SK-N-SH (cell line): ENCODE measurements at regions not wholly inside any gene's neighbourhood (a gene's known extent, or its start where the extent isn't known, plus 50 kb on each side); places are given as distances from the start of the nearest gene placed in this dataset.

ENCODE experiments used
- CTCF ChIA-PET: fragments of 300-600, 350-600 bp; formaldehyde crosslinking; extraction: SDS; loops from one replicate; lab custom pipeline; 2021; lab: Yijun Ruan, JAX
- POLR2A ChIA-PET: fragments of 350-600 bp; sonication (Branson Sonifier 250); formaldehyde crosslinking; extraction: SDS; loops from one replicate; lab custom pipeline; 2020; ENCODE audit warnings: antibody characterized with exemption, inconsistent platforms; lab: Yijun Ruan, JAX
- DNase-seq: peaks from one replicate; pipeline ENCODE4 v3.0.0; 2012
- H2AFZ ChIP-seq: fragments of 200-600 bp; sonication (generic); 2 replicates; pipeline ENCODE4 v1.8.1; 2016; ENCODE audit warnings: antibody characterized with exemption, mild to moderate bottlenecking, low read depth
- H3F3A ChIP-seq: fragments of 200-600 bp; sonication (generic); replicated peaks from 2 replicates; pipeline ENCODE3; 2016; ENCODE audit warnings: antibody characterized with exemption, mild to moderate bottlenecking; ENCODE audit not compliant: insufficient read depth
- H3K27ac ChIP-seq, 2 experiments: fragments of 200-500 bp in 1 of 2; fragments of 200-600 bp in 1 of 2; sonication (Bioruptor generic) in 1 of 2; sonication (generic), shearing (Covaris generic) in 1 of 2; 2 replicates each; pipeline versions ENCODE4 v1.5.1 to v1.6.1; 2014 to 2016; ENCODE audit warnings: low read depth in 2 of 2, inconsistent platforms in 1 of 2, low read length in 1 of 2, mild to moderate bottlenecking in 1 of 2, mixed read lengths in 1 of 2
- H3K27me3 ChIP-seq: fragments of 200-600 bp; sonication (generic), shearing (Covaris generic); 2 replicates; pipeline ENCODE4 v1.6.1; 2016; ENCODE audit warnings: mixed run types; ENCODE audit not compliant: insufficient read depth
- H3K36me3 ChIP-seq, 2 experiments: fragments of 200-500 bp in 1 of 2; fragments of 200-600 bp in 1 of 2; sonication (Bioruptor generic) in 1 of 2; sonication (generic) in 1 of 2; replicated peaks in 1 of 2; 2 replicates each; pipeline versions ENCODE3 to v1.5.1; 2014 to 2016; ENCODE audit warnings: low read length in 1 of 2, mild to moderate bottlenecking in 1 of 2; ENCODE audit not compliant: insufficient read depth in 2 of 2, control insufficient read depth in 1 of 2
- H3K4me1 ChIP-seq, 2 experiments: fragments of 200-500 bp in 1 of 2; fragments of 200-600 bp in 1 of 2; sonication (Bioruptor generic) in 1 of 2; sonication (generic), shearing (Covaris generic) in 1 of 2; 2 replicates each; pipeline versions ENCODE4 v1.5.1 to v1.6.1; 2014 to 2016; ENCODE audit warnings: low read depth in 1 of 2, low read length in 1 of 2, mixed run types in 1 of 2; ENCODE audit not compliant: insufficient read depth in 2 of 2, control insufficient read depth in 1 of 2
- H3K4me2 ChIP-seq: fragments of 200-600 bp; sonication (generic), shearing (Covaris generic); 2 replicates; pipeline ENCODE4 v1.6.1; 2017; ENCODE audit warnings: mixed run types
- H3K4me3 ChIP-seq, 2 experiments: fragments of 200-500 bp in 1 of 2; fragments of 200-600 bp in 1 of 2; sonication (Bioruptor generic) in 1 of 2; sonication (generic), shearing (Covaris generic) in 1 of 2; 2 replicates each; pipeline versions ENCODE4 v1.5.1 to v1.8.1; 2014 to 2016; ENCODE audit warnings: low read depth in 2 of 2, inconsistent platforms in 1 of 2, low read length in 1 of 2, mild to moderate bottlenecking in 1 of 2, mixed read lengths in 1 of 2, moderate library complexity in 1 of 2
- H3K79me2 ChIP-seq: fragments of 200-600 bp; sonication (generic); 2 replicates; pipeline ENCODE4 v1.8.1; 2017; ENCODE audit warnings: mild to moderate bottlenecking; ENCODE audit not compliant: insufficient read depth
- H3K9ac ChIP-seq: fragments of 200-600 bp; sonication (generic); 2 replicates; pipeline ENCODE4 v1.6.1; 2017; ENCODE audit warnings: mixed run types
- H3K9me2 ChIP-seq: fragments of 200-600 bp; sonication (generic); 2 replicates; pipeline ENCODE4 v1.6.1; 2017; ENCODE audit warnings: mixed run types
- H3K9me3 ChIP-seq: fragments of 200-600 bp; sonication (generic); 2 replicates; pipeline ENCODE4 v1.6.1; 2017; ENCODE audit warnings: mixed run types, mild to moderate bottlenecking, moderate library complexity
- H4K20me1 ChIP-seq: fragments of 200-600 bp; sonication (generic); 2 replicates; pipeline ENCODE4 v1.6.1; 2017; ENCODE audit warnings: mild to moderate bottlenecking, mixed run types; ENCODE audit not compliant: insufficient read depth
- CHD2 ChIP-seq: fragments of 150-350 bp; IDR thresholded peaks from 2 replicates; pipeline ENCODE4 v1.6.1; 2018; ENCODE audit warnings: low read length; ENCODE audit not compliant: partially characterized antibody
- ELF1 ChIP-seq: IDR thresholded peaks from 2 replicates; pipeline ENCODE4 v1.4.0; 2012
- FOXM1 ChIP-seq: IDR thresholded peaks from 2 replicates; pipeline ENCODE4 v1.4.0; 2012; ENCODE audit warnings: low read depth, mild to moderate bottlenecking
- GATA2 ChIP-seq: sonication (generic); formaldehyde crosslinking; IDR thresholded peaks from 2 replicates; pipeline ENCODE4 v1.5.0; 2020; ENCODE audit warnings: mild to moderate bottlenecking, missing genetic modification reagents
- NFIC ChIP-seq: IDR thresholded peaks from 2 replicates; pipeline ENCODE4 v1.4.0; 2012; ENCODE audit warnings: borderline replicate concordance
- TAF1 ChIP-seq: IDR thresholded peaks from 2 replicates; pipeline ENCODE4 v1.6.1; 2012; ENCODE audit warnings: low read depth, mild to moderate bottlenecking, low read length, moderate library complexity, borderline replicate concordance
- WGBS: methylation state at CpG from one replicate; pipeline ENCODE4 v1.1.6; 2017; ENCODE audit warnings: low lambda C conversion rate; 5-methylcytosine and 5-hydroxymethylcytosine counted together
- TF ChIP-seq, protein P1 (sequence below): fragments of 200-600 bp; sonication (generic); IDR thresholded peaks from 2 replicates; pipeline ENCODE4 v1.6.1; 2017; ENCODE audit warnings: antibody characterized with exemption, mild to moderate bottlenecking, moderate library complexity
- TF ChIP-seq, protein P2 (sequence below): IDR thresholded peaks from 2 replicates; pipeline ENCODE4; 2012
- TF ChIP-seq, protein P3 (sequence below): IDR thresholded peaks from 2 replicates; pipeline ENCODE4 v1.4.0; 2012; ENCODE audit warnings: low read depth, borderline replicate concordance

DNA sequence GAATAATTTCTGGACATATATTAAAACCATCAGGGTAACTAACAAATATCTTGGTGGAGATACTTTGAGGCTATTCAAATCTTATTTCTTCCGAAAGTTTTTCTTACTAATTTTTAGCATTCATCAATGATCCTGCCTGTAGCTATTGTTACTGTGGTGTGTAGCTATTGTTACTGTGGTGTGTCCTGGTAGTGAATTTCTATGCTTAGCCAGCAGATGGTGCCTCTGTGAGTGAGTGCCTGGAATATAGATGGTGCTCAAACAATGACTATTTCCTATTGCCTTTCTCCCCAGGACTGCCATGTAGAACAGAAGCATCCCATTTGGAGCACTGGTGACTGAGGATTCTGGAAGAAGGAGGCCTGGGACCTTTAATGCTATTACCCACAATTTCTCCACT lies 245.7 kb downstream of the CCSER2 start:
- no peak overlapping the region for H3K9ac ChIP-seq
- TF ChIP-seq, protein P1, sequence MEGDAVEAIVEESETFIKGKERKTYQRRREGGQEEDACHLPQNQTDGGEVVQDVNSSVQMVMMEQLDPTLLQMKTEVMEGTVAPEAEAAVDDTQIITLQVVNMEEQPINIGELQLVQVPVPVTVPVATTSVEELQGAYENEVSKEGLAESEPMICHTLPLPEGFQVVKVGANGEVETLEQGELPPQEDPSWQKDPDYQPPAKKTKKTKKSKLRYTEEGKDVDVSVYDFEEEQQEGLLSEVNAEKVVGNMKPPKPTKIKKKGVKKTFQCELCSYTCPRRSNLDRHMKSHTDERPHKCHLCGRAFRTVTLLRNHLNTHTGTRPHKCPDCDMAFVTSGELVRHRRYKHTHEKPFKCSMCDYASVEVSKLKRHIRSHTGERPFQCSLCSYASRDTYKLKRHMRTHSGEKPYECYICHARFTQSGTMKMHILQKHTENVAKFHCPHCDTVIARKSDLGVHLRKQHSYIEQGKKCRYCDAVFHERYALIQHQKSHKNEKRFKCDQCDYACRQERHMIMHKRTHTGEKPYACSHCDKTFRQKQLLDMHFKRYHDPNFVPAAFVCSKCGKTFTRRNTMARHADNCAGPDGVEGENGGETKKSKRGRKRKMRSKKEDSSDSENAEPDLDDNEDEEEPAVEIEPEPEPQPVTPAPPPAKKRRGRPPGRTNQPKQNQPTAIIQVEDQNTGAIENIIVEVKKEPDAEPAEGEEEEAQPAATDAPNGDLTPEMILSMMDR: 0 out of 2 replicates have a peak, but pooled peaks have one; percentile 18
- TF ChIP-seq ELF1: no peak
- no peaks in the 10 kb centered on the region for H3K27me3 ChIP-seq
- no peak overlapping the region for H2AFZ ChIP-seq
- H3K4me3 ChIP-seq: no peak overlapping the region
- no peak overlapping the region for H3K4me2 ChIP-seq
- WGBS: 50% methylated on average over 1 of the region's 1 CpG
- no peaks in the 10 kb centered on the region for H3K4me1 ChIP-seq
- no peaks in the 10 kb centered on the region for H3F3A ChIP-seq
- no peak overlapping the region for H3K27ac ChIP-seq
- DNase-seq: no peak
- no peaks in the 10 kb centered on the region for H3K79me2 ChIP-seq
- POLR2A ChIA-PET: no interaction called here
- no peaks in the 10 kb centered on the region for H3K9me2 ChIP-seq
- H4K20me1 ChIP-seq: no peaks in the 10 kb centered on the region
- no peaks in the 10 kb centered on the region for H3K9me3 ChIP-seq
- no peaks in the 10 kb centered on the region for H3K36me3 ChIP-seq
- CTCF ChIA-PET: interaction anchor here (1.4 kb wide), 1 partner anchor 24 kb away, joined by 3 read pairs; no protein-coding TSS in a partner anchor

DNA sequence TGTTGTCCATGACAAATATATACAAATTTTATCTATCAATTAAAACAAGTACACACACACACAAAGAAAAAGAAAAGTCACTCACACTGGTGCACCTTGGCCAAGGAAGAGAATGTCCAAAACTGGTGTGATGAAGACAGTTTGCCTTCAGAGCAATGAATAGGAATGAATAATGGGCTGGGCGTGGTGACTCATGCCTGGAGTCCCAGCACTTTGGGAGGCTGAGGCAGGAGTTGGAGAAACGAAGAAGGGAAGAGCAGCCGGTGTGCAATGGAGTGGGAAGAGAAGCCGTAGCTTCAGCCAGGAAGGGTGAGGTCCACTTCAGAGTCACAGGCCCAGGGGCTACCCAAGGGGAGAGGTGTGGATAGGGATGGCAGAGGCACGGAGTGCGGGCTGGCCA lies 253.6 kb downstream of the CCSER2 start:
- no peak for DNase-seq
- TF ChIP-seq, protein P2, sequence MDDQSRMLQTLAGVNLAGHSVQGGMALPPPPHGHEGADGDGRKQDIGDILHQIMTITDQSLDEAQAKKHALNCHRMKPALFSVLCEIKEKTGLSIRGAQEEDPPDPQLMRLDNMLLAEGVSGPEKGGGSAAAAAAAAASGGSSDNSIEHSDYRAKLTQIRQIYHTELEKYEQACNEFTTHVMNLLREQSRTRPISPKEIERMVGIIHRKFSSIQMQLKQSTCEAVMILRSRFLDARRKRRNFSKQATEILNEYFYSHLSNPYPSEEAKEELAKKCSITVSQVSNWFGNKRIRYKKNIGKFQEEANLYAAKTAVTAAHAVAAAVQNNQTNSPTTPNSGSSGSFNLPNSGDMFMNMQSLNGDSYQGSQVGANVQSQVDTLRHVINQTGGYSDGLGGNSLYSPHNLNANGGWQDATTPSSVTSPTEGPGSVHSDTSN: no peak
- no peak for TF ChIP-seq TAF1
- no peak for TF ChIP-seq CHD2
- ChIA-PET CTCF (interaction anchor here (1.2 kb wide), 1 partner anchor 18 kb away, joined by 3 read pairs; no protein-coding TSS in a partner anchor), POLR2A (no interaction called here)
- Histone ChIP-seq H3K27me3 (no peaks in the 10 kb centered on the region), H3K9me3 (no peaks in the 10 kb centered on the region), H3K79me2 (no peaks in the 10 kb centered on the region), H3K4me2 (no peak overlapping the region), H3F3A (no peaks in the 10 kb centered on the region), H3K27ac (no peak overlapping the region), H3K36me3 (no peaks in the 10 kb centered on the region), H3K9ac (no peak overlapping the region), H3K4me1 (no peaks in the 10 kb centered on the region), H3K4me3 (no peak overlapping the region), H4K20me1 (no peaks in the 10 kb centered on the region), H2AFZ (no peak overlapping the region), H3K9me2 (no peaks in the 10 kb centered on the region)
- WGBS: 36% methylated on average over 6 of the region's 6 CpGs

DNA sequence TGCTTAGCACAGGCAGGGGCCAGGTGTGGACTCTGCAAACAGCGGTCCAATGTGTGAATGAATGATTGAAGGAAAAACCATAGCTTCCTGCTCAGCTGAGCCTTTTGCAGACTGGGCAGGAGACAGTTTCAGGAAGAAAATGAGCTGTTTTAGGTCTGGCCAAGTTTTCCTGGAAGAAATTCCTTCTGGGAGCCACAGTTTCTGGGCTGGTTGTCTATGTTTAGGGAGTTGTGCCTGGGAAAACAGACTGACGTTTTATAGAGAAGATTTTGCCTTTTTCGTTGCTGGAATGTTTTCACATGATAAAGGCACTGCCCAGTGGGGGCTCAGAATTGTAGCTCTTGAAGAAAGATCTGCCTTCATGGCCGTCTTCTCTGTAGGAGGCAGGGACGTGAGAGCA lies 255.1 kb downstream of the CCSER2 start:
- WGBS: 22% methylated on average over 5 of the region's 5 CpGs
- H3K9ac ChIP-seq: no peak overlapping the region
- CTCF ChIA-PET: no interaction called here

More for the DNA sequence above, 255.1 kb downstream of the CCSER2 start:
- H3K79me2 ChIP-seq: no peaks in the 10 kb centered on the region
- H3K4me2 ChIP-seq: no peak overlapping the region
- no peaks in the 10 kb centered on the region for H3K27me3 ChIP-seq
- no peaks in the 10 kb centered on the region for H3K36me3 ChIP-seq
- TF ChIP-seq, protein P3, sequence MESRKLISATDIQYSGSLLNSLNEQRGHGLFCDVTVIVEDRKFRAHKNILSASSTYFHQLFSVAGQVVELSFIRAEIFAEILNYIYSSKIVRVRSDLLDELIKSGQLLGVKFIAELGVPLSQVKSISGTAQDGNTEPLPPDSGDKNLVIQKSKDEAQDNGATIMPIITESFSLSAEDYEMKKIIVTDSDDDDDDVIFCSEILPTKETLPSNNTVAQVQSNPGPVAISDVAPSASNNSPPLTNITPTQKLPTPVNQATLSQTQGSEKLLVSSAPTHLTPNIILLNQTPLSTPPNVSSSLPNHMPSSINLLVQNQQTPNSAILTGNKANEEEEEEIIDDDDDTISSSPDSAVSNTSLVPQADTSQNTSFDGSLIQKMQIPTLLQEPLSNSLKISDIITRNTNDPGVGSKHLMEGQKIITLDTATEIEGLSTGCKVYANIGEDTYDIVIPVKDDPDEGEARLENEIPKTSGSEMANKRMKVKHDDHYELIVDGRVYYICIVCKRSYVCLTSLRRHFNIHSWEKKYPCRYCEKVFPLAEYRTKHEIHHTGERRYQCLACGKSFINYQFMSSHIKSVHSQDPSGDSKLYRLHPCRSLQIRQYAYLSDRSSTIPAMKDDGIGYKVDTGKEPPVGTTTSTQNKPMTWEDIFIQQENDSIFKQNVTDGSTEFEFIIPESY: no peak
- TF ChIP-seq GATA2 (CRISPR knock-in tag) (no peak), NFIC (no peak), FOXM1 (no peak)
- TF ChIP-seq, all 33 proteins: peak for 0
- H3K27ac ChIP-seq: no peak overlapping the region
- POLR2A ChIA-PET: no interaction called here
- H4K20me1 ChIP-seq: no peaks in the 10 kb centered on the region
- H3K4me3 ChIP-seq: no peak overlapping the region
- H3K9me3 ChIP-seq: no peaks in the 10 kb centered on the region
- H3K9me2 ChIP-seq: no peaks in the 10 kb centered on the region
- H3F3A ChIP-seq: no peaks in the 10 kb centered on the region
- H2AFZ ChIP-seq: no peak overlapping the region
- DNase-seq: no peak
- H3K4me1 ChIP-seq: no peaks in the 10 kb centered on the region; a peak in 1 of 4 replicates
